ENCODE measurements at regions not wholly inside any gene's neighbourhood (a gene's known extent, or its start where the extent isn't known, plus 50 kb on each side); places are given as distances from the start of the nearest gene placed in this dataset.
"Not testable (repeated sequence)": the region's sequence is repeated elsewhere in the genome, so short reads cannot be mapped to it uniquely, and the experiment has no call there.

DNA sequence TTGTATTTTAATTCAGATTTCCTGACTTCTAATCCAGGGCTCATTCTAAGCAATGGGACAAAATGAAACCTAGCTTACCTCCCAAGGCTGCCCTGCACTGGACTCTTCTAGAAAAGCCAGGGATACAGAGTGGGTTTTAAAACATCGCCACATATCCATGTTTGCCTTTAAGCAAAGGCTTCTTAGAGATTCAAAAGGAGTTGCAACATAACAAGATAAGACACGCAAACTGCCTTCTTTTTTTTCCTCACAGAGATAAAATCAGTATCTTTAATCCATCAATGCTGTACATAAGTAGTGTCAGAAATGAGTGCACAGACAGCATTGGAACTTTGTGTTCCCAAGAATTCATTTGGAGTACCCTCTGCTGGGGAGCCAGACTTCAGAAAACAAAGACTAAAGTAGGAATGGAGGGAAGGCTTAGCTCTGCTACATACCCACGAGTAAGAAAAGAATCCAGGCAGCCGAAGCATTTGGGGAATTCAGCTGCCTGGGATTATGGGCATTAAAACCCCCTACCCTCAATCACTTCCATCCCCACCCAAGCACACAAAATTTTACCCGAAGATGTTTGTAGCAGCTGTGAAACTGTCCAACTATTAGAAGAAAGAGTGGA lies 427.8 kb downstream of the ARL4A start:
- Mint-ChIP-seq H3K36me3 (ENCODE audit: unreplicated experiment) (no peaks in the 10 kb centered on the region), H3K27ac (ENCODE audit: unreplicated experiment) (no peak overlapping the region), H3K9me3 (ENCODE audit: unreplicated experiment) (no peaks in the 10 kb centered on the region), H3K4me3 (ENCODE audit: unreplicated experiment) (no peak overlapping the region), H3K27me3 (ENCODE audit: unreplicated experiment) (peaks cover 2% of the 10 kb centered on the region), H3K4me1 (ENCODE audit: low read depth, unreplicated experiment) (no peaks in the 10 kb centered on the region)
- no peak for DNase-seq
- TF ChIP-seq, protein P1, sequence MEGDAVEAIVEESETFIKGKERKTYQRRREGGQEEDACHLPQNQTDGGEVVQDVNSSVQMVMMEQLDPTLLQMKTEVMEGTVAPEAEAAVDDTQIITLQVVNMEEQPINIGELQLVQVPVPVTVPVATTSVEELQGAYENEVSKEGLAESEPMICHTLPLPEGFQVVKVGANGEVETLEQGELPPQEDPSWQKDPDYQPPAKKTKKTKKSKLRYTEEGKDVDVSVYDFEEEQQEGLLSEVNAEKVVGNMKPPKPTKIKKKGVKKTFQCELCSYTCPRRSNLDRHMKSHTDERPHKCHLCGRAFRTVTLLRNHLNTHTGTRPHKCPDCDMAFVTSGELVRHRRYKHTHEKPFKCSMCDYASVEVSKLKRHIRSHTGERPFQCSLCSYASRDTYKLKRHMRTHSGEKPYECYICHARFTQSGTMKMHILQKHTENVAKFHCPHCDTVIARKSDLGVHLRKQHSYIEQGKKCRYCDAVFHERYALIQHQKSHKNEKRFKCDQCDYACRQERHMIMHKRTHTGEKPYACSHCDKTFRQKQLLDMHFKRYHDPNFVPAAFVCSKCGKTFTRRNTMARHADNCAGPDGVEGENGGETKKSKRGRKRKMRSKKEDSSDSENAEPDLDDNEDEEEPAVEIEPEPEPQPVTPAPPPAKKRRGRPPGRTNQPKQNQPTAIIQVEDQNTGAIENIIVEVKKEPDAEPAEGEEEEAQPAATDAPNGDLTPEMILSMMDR (IDR thresholded peaks at IDR 0.05; ENCODE audit: partially characterized antibody, unreplicated experiment): no peak

DNA sequence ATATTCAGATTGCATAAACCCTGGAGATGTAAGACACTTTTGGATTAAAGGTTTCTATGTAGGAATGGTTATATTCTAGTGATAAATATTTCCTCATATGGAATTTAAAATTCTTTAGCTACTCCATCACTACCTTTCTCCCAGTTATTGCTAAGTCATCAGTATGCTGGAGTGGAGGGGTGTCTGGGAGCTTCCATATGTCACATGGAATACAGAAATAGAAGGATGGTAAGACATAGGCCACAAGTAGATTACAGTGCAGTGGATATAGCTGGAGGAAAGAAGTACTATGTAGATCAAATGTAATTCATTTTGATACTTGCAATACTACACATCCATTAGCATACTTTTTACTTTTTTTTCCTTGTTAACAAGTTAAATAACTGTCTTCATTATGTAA lies 428.4 kb downstream of the ARL4A start:
- no peak overlapping the region for H3K27ac Mint-ChIP-seq (ENCODE audit: unreplicated experiment)
- H3K36me3 Mint-ChIP-seq (ENCODE audit: unreplicated experiment): no peaks in the 10 kb centered on the region
- H3K4me1 Mint-ChIP-seq (ENCODE audit: low read depth, unreplicated experiment): no peaks in the 10 kb centered on the region
- no peaks in the 10 kb centered on the region for H3K9me3 Mint-ChIP-seq (ENCODE audit: unreplicated experiment)
- TF ChIP-seq, protein P1 (IDR thresholded peaks at IDR 0.05; ENCODE audit: partially characterized antibody, unreplicated experiment): no peak
- DNase-seq: no peak
- H3K27me3 Mint-ChIP-seq (ENCODE audit: unreplicated experiment): peaks cover 2% of the 10 kb centered on the region
- no peak overlapping the region for H3K4me3 Mint-ChIP-seq (ENCODE audit: unreplicated experiment)

DNA sequence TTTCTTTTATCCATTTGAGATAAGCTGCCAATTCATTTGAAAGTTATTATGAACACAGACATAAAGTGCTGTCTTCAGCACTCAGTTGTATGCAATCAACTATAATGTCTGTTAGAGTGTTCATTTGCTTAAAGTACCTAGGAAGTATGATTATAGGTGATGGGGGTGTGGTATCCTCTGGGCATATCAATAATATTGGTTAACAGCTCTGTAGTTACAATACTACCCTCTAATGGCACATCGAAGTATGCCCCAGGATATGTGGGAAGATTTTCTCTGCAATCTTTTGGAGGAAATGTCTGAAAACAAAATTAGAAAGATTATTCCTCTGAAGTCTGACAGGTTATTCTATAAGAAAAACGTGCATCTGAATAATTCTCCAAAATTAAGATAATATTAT lies 429.7 kb downstream of the ARL4A start:
- no peak overlapping the region for H3K27ac Mint-ChIP-seq (ENCODE audit: unreplicated experiment)
- H3K9me3 Mint-ChIP-seq (ENCODE audit: unreplicated experiment): no peaks in the 10 kb centered on the region
- TF ChIP-seq, protein P1 (IDR thresholded peaks at IDR 0.05; ENCODE audit: partially characterized antibody, unreplicated experiment): peak; percentile 21
- peaks cover 2% of the 10 kb centered on the region for H3K27me3 Mint-ChIP-seq (ENCODE audit: unreplicated experiment)
- H3K4me1 Mint-ChIP-seq (ENCODE audit: low read depth, unreplicated experiment): no peaks in the 10 kb centered on the region
- H3K4me3 Mint-ChIP-seq (ENCODE audit: unreplicated experiment): no peak overlapping the region
- H3K36me3 Mint-ChIP-seq (ENCODE audit: unreplicated experiment): no peaks in the 10 kb centered on the region
- no peak for DNase-seq

GRCh38 chr7:13117592-13117991 lies 430.2 kb downstream of the ARL4A start:
- no peak overlapping the region for H3K4me3 Mint-ChIP-seq (ENCODE audit: unreplicated experiment)
- DNase-seq: no peak
- no peaks in the 10 kb centered on the region for H3K36me3 Mint-ChIP-seq (ENCODE audit: unreplicated experiment)
- no peak overlapping the region for H3K27ac Mint-ChIP-seq (ENCODE audit: unreplicated experiment)
- no peaks in the 10 kb centered on the region for H3K4me1 Mint-ChIP-seq (ENCODE audit: low read depth, unreplicated experiment)
- TF ChIP-seq, protein P1 (IDR thresholded peaks at IDR 0.05; ENCODE audit: partially characterized antibody, unreplicated experiment): no peak
- H3K9me3 Mint-ChIP-seq (ENCODE audit: unreplicated experiment): no peaks in the 10 kb centered on the region
- peaks cover 2% of the 10 kb centered on the region for H3K27me3 Mint-ChIP-seq (ENCODE audit: unreplicated experiment)

- H3K4me1 Mint-ChIP-seq (ENCODE audit: low read depth, unreplicated experiment); H3K4me3 Mint-ChIP-seq (ENCODE audit: unreplicated experiment); H3K27me3 Mint-ChIP-seq (ENCODE audit: unreplicated experiment); H3K36me3 Mint-ChIP-seq (ENCODE audit: unreplicated experiment); DNase-seq; H3K9me3 Mint-ChIP-seq (ENCODE audit: unreplicated experiment); H3K27ac Mint-ChIP-seq (ENCODE audit: unreplicated experiment): not testable (repeated sequence)
Measured at GRCh38 chr7:13124629-13125028, 437.2 kb downstream of the ARL4A start.
